ENCODE measurements at regions not wholly inside any gene's neighbourhood (a gene's known extent, or its start where the extent isn't known, plus 50 kb on each side); places are given as distances from the start of the nearest gene placed in this dataset.

DNA sequence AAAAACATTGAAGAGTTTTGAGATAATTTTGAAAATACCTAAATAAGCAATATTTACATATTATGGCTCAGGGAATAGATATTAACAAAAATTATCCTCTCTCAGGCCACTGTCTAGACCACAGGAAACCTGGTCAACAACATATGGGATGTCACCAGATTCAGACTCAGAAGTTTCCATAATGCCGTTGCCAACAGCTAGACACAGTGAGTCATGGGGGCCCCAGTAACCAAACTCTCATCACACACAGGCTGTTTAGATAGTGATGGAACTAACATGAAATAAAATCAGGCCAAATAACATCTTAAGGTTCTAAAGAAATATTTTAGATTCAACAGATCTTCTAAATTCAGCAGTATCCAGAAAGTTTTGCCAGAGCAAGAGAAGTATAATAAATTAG lies 681.7 kb upstream of the ADAMTS5 start:
- Histone ChIP-seq H4K20me1 (replicated peaks; ENCODE audit: control insufficient read depth, extremely low read depth, insufficient read depth, low read length) (no peaks in the 10 kb centered on the region), H3K9me1 (replicated peaks; ENCODE audit: control insufficient read depth, extremely low read depth, insufficient read depth, low read length) (no peaks in the 10 kb centered on the region), H3K9ac (replicated peaks; ENCODE audit: extremely low read depth, insufficient read depth, low read length) (peak overlapping the region; percentile 76), H3K27me3 (ENCODE audit: control insufficient read depth in 2 of 2, insufficient read depth in 2 of 2, low read length in 2 of 2) (no peaks in the 10 kb centered on the region), H3K4me3 (replicated peaks in 1 of 3; ENCODE audit: insufficient read depth in 1 of 3, low read depth in 1 of 3, low read length in 3 of 3) (no peak overlapping the region), H3K4me1 (ENCODE audit: control insufficient read depth, extremely low read depth, insufficient read depth, low read length) (peaks cover 34% of the 10 kb centered on the region), H2AFZ (ENCODE audit: low read depth, low read length) (no peak overlapping the region), H3K27ac (ENCODE audit: insufficient read depth, low read depth, low read length) (peak overlapping the region; percentile 91), H3K36me3 (ENCODE audit: control insufficient read depth in 2 of 2, extremely low read depth in 1 of 2, insufficient read depth in 2 of 2, low read length in 2 of 2) (no peaks in the 10 kb centered on the region), H3K9me3 (replicated peaks; ENCODE audit: control insufficient read depth, insufficient read depth, low read length) (no peaks in the 10 kb centered on the region), H3K4me2 (ENCODE audit: insufficient read depth, low read length) (peak overlapping the region; percentile 54), H3K79me2 (ENCODE audit: control insufficient read depth, insufficient read depth, low read length) (no peaks in the 10 kb centered on the region)
- intact Hi-C loops (cut with micrococcal nuclease) = loop anchor here (1.0 to 10.0 kb wide), 8 partner anchors 34 to 988 kb away; partner anchors contain the start of gene ADAMTS1
- CTCF ChIA-PET = interaction anchor here (0.9 to 1.9 kb wide), 9 partner anchors 9 to 1097 kb away, joined by 3 to 8 read pairs (median 4); no protein-coding TSS in a partner anchor
- TF ChIP-seq MYC (IDR thresholded peaks at IDR 0.05; ENCODE audit: low read depth, low read length) = no peak
- no peak for TF ChIP-seq MAX (IDR thresholded peaks at IDR 0.05; ENCODE audit: insufficient read depth, insufficient read length)
- TF ChIP-seq FOS (IDR thresholded peaks at IDR 0.05; ENCODE audit: borderline replicate concordance, insufficient read depth, low read length) = peak; percentile 87
- TF ChIP-seq JUN (IDR thresholded peaks at IDR 0.05; ENCODE audit: borderline replicate concordance, insufficient read depth, insufficient read length, low read depth) = peak; percentile 81
- TF ChIP-seq, protein P1, sequence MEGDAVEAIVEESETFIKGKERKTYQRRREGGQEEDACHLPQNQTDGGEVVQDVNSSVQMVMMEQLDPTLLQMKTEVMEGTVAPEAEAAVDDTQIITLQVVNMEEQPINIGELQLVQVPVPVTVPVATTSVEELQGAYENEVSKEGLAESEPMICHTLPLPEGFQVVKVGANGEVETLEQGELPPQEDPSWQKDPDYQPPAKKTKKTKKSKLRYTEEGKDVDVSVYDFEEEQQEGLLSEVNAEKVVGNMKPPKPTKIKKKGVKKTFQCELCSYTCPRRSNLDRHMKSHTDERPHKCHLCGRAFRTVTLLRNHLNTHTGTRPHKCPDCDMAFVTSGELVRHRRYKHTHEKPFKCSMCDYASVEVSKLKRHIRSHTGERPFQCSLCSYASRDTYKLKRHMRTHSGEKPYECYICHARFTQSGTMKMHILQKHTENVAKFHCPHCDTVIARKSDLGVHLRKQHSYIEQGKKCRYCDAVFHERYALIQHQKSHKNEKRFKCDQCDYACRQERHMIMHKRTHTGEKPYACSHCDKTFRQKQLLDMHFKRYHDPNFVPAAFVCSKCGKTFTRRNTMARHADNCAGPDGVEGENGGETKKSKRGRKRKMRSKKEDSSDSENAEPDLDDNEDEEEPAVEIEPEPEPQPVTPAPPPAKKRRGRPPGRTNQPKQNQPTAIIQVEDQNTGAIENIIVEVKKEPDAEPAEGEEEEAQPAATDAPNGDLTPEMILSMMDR (IDR thresholded peaks at IDR 0.05; ENCODE audit: extremely low read depth in 1 of 2, insufficient read depth in 1 of 2, low read depth in 1 of 2, low read length in 2 of 2) = no peak
- TF ChIP-seq EZH2 (IDR thresholded peaks at IDR 0.05; ENCODE audit: borderline replicate concordance, low read depth, low read length, severe bottlenecking) = no peak
- no peak for TF ChIP-seq POLR2A (IDR thresholded peaks at IDR 0.05; ENCODE audit: low read depth, low read length)
- TF ChIP-seq GATA2 (IDR thresholded peaks at IDR 0.05; ENCODE audit: insufficient read depth, insufficient read length, low read depth, low read length) = no peak
- peak; percentile 37 for TF ChIP-seq POLR2AphosphoS5 (IDR thresholded peaks at IDR 0.05; ENCODE audit: insufficient read depth, low read depth, low read length)
- no TSS peak for BruUV-seq (replicated peaks)
- dilution Hi-C loops (cut with MboI; ENCODE audit: extremely low pct_ligation_motif_present, low sequenced_read_pairs) = no loop called here
- DNase-seq (ENCODE audit: low read depth, low spot score) = peak; percentile 91
- POLR2A ChIA-PET = no interaction called here
- FAIRE-seq = peak; percentile 79
